ENCODE measurements at regions not wholly inside any gene's neighbourhood (a gene's known extent, or its start where the extent isn't known, plus 50 kb on each side); places are given as distances from the start of the nearest gene placed in this dataset.
"Not testable (repeated sequence)": the region's sequence is repeated elsewhere in the genome, so short reads cannot be mapped to it uniquely, and the experiment has no call there.

- Mint-ChIP-seq H3K36me3 (ENCODE audit: insufficient read depth, unreplicated experiment) (no peaks in the 10 kb centered on the region), H3K27me3 (ENCODE audit: insufficient read depth, unreplicated experiment) (no peaks in the 10 kb centered on the region), H3K27ac (ENCODE audit: low read depth, unreplicated experiment) (no peak overlapping the region), H3K9me3 (ENCODE audit: unreplicated experiment) (peaks cover 26% of the 10 kb centered on the region), H3K4me3 (ENCODE audit: unreplicated experiment) (no peak overlapping the region), H3K4me1 (ENCODE audit: insufficient read depth, unreplicated experiment) (no peaks in the 10 kb centered on the region)
- POLR2A ChIA-PET, result no interaction called here
- no peak for DNase-seq (ENCODE audit: unreplicated experiment)
- intact Hi-C loops (cut with micrococcal nuclease), result no loop called here
- no TSS peak for BruUV-seq (replicated peaks)
- CTCF ChIA-PET, result interaction anchor here (0.6 kb wide), 1 partner anchor 83 kb away, joined by 3 read pairs; no protein-coding TSS in a partner anchor
- no peak for TF ChIP-seq CTCF (IDR thresholded peaks at IDR 0.05; ENCODE audit: unreplicated experiment)
These were observed 711.8 kb upstream of the CTNND2 start for GRCh38 chr5:12616093-12616492.

GRCh38 chr5:12615141-12615820 is 711.0 kb upstream of the CTNND2 start:
- Mint-ChIP-seq H3K27ac (ENCODE audit: low read depth, unreplicated experiment) (no peak overlapping the region), H3K27me3 (ENCODE audit: insufficient read depth, unreplicated experiment) (no peaks in the 10 kb centered on the region), H3K4me1 (ENCODE audit: insufficient read depth, unreplicated experiment) (no peaks in the 10 kb centered on the region), H3K36me3 (ENCODE audit: insufficient read depth, unreplicated experiment) (no peaks in the 10 kb centered on the region), H3K4me3 (ENCODE audit: unreplicated experiment) (no peak overlapping the region), H3K9me3 (ENCODE audit: unreplicated experiment) (peaks cover 26% of the 10 kb centered on the region)
- ChIA-PET CTCF (no interaction called here), POLR2A (no interaction called here)
- no peak for DNase-seq (ENCODE audit: unreplicated experiment)
- TF ChIP-seq CTCF (IDR thresholded peaks at IDR 0.05; ENCODE audit: unreplicated experiment), result no peak
- intact Hi-C loops (cut with micrococcal nuclease), result no loop called here
- no TSS peak for BruUV-seq (replicated peaks)

GRCh38 chr5:12614608-12615007 is 710.4 kb upstream of the CTNND2 start:
- intact Hi-C loops (cut with micrococcal nuclease), result no loop called here
- BruUV-seq (replicated peaks), result no TSS peak
- no peak for TF ChIP-seq CTCF (IDR thresholded peaks at IDR 0.05; ENCODE audit: unreplicated experiment)
- no peak for DNase-seq (ENCODE audit: unreplicated experiment)
- no peaks in the 10 kb centered on the region for H3K36me3 Mint-ChIP-seq (ENCODE audit: insufficient read depth, unreplicated experiment)
- no peaks in the 10 kb centered on the region for H3K4me1 Mint-ChIP-seq (ENCODE audit: insufficient read depth, unreplicated experiment)
- ChIA-PET POLR2A (no interaction called here), CTCF (interaction anchor here (0.6 kb wide), 2 partner anchors 32 to 417 kb away, joined by 3 read pairs; no protein-coding TSS in a partner anchor)
- no peaks in the 10 kb centered on the region for H3K27me3 Mint-ChIP-seq (ENCODE audit: insufficient read depth, unreplicated experiment)
- H3K9me3 Mint-ChIP-seq (ENCODE audit: unreplicated experiment), result peaks cover 19% of the 10 kb centered on the region
- H3K4me3 Mint-ChIP-seq (ENCODE audit: unreplicated experiment), result no peak overlapping the region
- no peak overlapping the region for H3K27ac Mint-ChIP-seq (ENCODE audit: low read depth, unreplicated experiment)

- CTCF ChIA-PET, result no interaction called here
- intact Hi-C loops (cut with micrococcal nuclease), result no loop called here
- no peaks in the 10 kb centered on the region for H3K4me1 Mint-ChIP-seq (ENCODE audit: insufficient read depth, unreplicated experiment)
These were observed 706.9 kb upstream of the CTNND2 start for GRCh38 chr5:12611132-12611531.

GRCh38 chr5:12607817-12608216 is 703.6 kb upstream of the CTNND2 start:
- H3K27ac Mint-ChIP-seq (ENCODE audit: low read depth, unreplicated experiment); POLR2A ChIA-PET; H3K9me3 Mint-ChIP-seq (ENCODE audit: unreplicated experiment); H3K36me3 Mint-ChIP-seq (ENCODE audit: insufficient read depth, unreplicated experiment); BruUV-seq (replicated peaks); H3K4me1 Mint-ChIP-seq (ENCODE audit: insufficient read depth, unreplicated experiment); H3K27me3 Mint-ChIP-seq (ENCODE audit: insufficient read depth, unreplicated experiment); intact Hi-C loops (cut with micrococcal nuclease); DNase-seq (ENCODE audit: unreplicated experiment); H3K4me3 Mint-ChIP-seq (ENCODE audit: unreplicated experiment): not testable (repeated sequence)
- CTCF ChIA-PET, result interaction anchor here (0.8 kb wide), 1 partner anchor 9 kb away, joined by 3 read pairs; no protein-coding TSS in a partner anchor

More at GRCh38 chr5:12611132-12611531, 706.9 kb upstream of the CTNND2 start:
- Mint-ChIP-seq H3K27ac (ENCODE audit: low read depth, unreplicated experiment) (no peak overlapping the region), H3K27me3 (ENCODE audit: insufficient read depth, unreplicated experiment) (no peaks in the 10 kb centered on the region), H3K4me3 (ENCODE audit: unreplicated experiment) (no peak overlapping the region), H3K9me3 (ENCODE audit: unreplicated experiment) (peaks cover 8% of the 10 kb centered on the region), H3K36me3 (ENCODE audit: insufficient read depth, unreplicated experiment) (peaks cover 7% of the 10 kb centered on the region)
- POLR2A ChIA-PET, result no interaction called here
- no peak for TF ChIP-seq CTCF (IDR thresholded peaks at IDR 0.05; ENCODE audit: unreplicated experiment)
- BruUV-seq (replicated peaks), result no TSS peak
- DNase-seq (ENCODE audit: unreplicated experiment), result no peak

All from MCF 10A (cell line).